Right renal cortex interstitium (tissue), 3 donors: ENCODE measurements at regions not wholly inside any gene's neighbourhood (a gene's known extent, or its start where the extent isn't known, plus 50 kb on each side); places are given as distances from the start of the nearest gene placed in this dataset.

Experiments
- DNase-seq, 3 donors: peaks; one replicate each; pipeline ENCODE4 v3.0.0-alpha.2; 2013; ENCODE audit warnings: low read depth in 3 of 3, low spot score in 2 of 3

DNA sequence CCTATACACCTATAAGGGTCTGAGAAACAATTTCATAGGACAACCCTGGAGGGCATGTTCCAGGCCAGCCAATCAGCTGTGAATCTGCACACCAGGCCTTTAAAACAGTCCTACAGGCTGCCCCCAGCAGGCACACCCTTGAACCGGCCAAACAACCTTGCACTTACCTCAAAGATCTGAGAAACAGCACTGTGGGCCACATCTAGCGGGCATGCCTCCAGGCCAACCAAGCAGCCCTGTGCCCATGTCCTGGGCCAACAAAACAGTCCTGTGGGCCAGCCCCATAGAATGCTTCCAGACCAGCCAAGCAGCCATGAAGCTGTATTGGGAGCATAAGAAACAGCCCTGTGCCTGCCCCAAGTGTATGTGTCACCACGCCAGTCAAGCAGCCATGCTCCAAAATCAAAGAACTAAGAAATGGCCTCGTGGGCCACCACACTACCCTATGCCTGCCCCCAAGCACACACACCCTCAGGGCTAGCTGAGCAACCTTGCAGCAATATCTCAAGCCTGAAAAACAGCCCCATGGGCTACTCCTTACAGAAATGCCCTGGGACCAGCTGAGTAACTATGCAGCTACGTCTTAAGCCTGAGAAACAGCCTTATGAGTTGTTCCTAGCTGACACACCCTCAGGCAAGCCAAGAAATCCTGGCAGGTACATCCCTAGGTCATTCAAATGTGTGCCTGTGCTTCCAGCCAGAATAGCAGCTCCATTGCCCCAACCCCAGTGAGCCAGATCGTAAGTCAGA, 2243.8 kb upstream of the C9orf72 start:
- DNase-seq = no peak

DNA sequence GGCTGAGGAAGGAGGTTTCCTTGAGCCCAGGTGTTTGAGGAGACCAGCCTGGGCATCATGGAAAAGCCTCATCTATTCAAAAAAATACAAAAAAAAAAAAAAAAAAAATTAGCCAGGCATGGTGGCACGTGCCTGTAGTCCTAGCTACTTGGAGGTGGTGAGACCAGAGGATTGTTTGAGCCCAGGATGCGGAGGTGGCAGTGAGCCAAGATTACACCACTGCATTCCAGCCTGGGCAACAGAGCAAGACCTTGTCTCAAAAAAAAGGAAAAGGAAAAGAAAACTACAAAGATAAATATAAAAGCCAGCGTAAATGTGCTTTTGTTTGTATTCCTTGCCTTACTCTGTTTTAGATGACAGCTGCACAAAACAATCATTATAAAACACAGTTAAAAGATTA, 2249.2 kb upstream of the C9orf72 start:
- DNase-seq = no peak

DNA sequence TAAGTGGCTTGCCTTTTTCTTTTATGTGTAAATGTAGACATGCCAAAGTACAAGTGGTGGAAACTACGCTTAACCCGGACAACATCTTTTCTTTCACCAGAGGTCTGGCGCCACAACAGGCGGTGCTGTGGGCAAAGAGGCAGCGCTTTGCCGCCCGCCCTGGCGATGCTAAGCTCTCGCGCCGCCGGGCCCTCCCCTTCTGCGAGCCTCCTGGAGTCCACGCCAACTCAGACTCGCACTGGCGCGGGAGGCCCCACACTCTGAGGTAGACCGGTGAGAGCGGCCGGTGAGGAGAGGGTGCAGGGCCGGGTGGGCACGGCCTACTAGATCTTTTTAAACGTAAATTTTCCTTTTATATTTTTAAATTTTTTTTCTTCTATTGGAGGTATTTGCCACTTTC, 2253.1 kb upstream of the C9orf72 start:
- DNase-seq = no peak

DNA sequence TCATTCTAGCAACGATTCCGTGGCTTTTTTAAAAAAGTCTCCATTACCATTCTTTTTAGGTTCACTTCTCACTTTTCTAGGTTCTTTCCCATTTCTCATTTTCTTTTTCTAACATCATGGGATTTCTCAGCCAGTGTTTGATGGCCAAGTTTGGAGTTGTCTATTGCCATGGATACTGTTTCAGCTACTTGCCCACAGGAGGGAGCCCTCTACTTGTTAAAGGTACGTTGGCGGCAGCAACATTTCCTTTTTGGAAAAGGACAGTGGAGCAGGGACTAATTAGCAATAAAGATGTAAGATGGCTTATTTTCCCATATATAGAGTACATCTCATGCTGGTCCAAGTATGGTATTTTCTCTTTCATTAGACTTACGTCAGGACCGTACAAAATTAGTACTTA, 2257.5 kb upstream of the C9orf72 start:
- DNase-seq = peak; percentile 14 to 36 (median 32)

DNA sequence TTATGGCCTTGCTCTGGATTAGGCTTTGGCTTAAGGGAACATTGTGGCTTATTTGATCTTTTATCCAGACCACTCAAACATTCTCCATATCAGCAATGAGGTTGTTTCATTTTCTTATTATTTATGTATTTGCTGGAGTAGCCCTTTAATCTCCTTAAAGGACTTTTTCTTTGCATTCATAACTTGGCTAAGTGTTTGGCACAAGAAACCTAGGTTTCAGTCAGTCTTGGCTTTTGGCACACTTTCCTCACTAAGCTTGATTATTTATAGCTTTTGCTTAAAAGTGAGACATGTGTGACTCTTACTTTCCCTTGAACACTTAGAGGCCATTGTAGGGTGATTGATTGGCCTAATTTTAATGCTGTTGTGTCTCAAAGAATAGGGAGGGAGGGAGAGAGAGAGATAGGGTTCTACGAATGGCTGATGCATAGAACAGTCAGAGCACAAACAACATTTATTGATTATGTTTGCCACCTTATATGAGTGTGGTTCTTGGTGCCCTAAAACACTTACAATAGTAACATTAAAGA, 2265.3 kb upstream of the C9orf72 start:
- no peak for DNase-seq

DNA sequence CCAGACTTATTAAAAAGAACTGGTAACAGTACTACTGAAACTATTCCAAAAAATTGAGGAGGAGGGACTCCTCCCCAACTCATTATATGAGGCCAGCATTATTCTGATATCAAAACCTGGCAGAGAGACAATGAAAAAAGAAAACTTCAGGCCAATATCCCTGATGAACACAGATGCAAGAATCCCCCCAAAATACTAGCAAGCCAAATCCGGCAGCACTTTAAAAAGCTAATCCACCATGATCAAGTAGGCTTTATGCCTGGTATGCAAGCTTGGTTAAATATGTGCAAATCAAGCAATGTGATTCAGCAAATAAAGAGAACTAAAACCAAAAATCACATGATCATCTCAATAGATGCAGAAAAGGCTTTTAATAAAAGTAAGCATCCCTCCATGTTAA, 2271.0 kb upstream of the C9orf72 start:
- DNase-seq = no peak

DNA sequence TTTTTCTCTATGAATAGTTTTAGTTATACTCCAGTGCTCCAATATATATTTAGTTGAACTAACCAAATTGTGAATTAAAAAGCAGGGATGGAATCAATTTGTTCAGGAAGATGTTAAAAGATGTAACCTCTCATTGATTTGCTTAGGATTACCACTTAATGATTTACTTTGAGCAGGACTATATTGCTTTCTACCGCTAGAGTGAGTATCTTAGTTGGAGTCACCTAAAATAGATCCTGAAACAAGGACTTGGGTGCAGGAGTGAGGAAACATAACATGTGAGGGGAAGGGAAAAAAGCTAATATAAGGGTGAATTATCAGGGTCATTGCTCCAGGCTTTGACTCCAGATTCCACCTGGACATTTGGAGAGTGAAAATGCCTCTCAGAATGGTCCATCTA, 2277.4 kb upstream of the C9orf72 start:
- DNase-seq = no peak

DNA sequence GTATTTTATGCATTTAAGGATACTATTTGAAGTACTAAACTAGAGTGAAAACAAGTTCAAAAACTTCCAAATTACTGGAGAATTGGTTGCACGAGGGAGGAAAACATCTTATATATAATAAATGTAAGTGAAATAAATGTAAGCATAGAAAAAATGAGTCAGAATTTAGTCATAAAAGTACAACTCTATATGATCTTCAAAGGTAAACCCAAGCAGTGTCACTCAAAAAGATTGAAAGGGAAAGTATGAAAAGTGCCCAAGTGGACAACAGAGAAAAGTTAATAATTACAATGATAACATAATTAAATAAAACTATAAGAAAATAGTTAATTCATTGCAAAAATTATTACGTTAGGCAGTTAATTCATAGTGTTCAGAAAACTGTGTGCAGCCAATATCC, 2288.5 kb upstream of the C9orf72 start:
- DNase-seq = no peak

DNA sequence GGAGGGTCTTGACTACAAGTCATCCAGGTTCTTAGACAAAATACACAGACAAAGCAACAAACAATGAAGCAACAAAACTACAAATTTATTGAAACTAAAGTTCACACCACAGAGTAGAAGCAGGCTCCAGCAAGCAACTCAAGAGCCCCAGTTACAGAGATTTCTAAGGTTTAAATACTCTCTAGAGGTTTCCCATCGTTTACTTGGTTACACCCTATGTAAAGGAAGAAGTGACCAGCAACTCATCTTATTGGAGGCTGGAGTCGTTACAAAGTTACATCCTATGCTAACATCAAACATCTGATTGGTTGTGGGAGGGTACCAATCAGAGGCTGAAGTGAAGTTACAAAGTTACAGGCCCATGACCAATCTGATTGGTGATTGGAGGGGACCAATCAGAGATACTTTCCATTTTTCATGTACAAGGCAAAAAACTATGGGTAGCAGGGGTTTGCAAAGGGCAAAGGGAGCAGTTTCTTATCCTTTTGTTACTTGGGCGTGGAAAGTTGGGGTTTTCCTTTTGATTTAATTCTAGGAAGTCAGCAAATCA, 2292.6 kb upstream of the C9orf72 start:
- DNase-seq = no peak

DNA sequence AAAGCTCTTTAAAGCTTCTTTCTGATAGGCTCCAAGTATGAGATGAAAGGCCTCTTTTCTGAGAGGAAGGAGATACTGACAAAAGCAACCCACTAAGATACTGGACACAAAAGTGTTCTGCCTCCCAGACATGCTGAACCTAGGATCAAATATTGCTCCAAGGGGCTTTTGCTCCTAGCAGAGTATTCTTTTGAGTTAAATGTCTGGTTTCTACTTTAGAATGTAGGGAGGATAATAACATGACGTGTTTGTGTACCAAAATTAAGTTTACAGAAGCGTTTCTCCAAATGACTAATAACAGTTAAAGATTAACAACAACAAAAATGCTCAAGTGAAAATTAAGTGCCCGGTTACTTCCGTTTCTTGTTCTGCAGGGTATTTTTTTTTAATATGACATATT, 2293.3 kb upstream of the C9orf72 start:
- no peak for DNase-seq

DNA sequence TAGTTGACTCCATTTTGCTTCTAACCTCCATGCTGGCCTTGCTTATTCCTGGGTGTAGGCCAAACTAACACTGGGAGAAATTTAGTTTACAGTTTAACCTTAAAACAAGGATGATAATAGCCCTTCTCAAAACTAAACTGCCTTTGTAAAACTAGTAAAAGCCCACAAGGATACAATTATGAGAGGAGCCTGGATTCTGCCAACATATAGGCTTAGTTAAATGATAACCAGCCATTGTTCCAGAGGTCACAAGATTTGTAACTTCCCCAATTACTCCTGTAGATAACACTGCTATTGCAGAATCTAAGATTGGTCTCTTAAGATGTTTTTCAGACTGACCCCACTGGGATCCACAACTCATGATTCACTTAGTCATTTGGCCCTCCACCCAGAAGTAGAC, 2300.3 kb upstream of the C9orf72 start:
- DNase-seq = no peak

DNA sequence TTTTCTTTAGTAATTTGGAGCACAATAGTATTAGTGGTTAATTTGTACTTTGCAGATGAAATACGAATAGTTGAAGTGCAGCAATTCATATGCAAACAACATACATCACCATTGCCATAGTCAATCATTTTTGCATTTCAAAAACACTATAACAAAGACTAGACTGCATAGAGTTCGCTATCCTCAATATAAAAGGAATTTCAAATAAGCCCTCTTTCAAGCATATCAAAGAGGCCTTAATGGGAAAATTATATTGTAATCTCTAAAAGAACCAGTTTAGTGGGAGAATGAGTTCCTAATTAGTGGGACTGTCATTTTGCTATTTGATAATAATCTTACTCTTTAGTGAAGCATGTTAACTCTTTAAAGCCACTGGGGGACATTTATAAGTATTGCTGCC, 2302.3 kb upstream of the C9orf72 start:
- DNase-seq = no peak

DNA sequence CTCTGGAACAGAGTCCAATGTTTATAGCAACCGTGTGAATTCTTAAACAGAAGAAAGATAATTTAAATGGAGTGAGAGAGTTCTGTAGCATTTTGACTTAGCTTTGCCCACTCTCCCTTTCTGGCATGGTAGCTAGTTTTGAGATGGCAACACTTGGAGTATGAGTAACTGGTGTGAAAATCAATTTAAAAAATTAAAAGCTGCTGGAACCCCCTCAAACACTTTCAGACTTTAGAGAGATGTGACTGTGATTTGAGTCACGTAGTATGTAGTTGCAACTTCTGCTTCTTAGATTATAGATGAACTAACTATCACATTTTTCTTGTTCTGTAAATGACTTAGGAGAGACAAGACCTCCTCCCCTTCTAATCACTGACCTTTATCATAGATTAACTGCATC, 2309.5 kb upstream of the C9orf72 start:
- DNase-seq = no peak

DNA sequence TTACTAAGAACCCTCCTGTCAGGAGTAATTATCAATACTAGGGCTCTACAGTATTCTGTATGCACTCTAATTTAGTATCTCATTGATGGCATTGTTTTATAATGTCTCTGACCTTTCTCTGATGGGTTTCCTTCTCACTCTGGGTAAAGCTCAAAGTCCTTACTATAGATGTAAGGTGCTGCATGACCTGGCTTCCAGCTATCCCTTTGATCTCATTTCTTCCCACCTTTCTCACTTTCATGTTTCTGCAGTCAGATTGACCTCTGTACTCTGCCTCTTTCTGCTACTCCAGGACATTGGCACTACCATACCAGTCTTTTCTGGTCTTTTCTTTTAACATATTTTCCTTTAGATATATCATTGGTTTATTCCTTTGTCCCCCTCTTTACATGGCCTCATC, 2332.8 kb upstream of the C9orf72 start:
- no peak for DNase-seq

DNA sequence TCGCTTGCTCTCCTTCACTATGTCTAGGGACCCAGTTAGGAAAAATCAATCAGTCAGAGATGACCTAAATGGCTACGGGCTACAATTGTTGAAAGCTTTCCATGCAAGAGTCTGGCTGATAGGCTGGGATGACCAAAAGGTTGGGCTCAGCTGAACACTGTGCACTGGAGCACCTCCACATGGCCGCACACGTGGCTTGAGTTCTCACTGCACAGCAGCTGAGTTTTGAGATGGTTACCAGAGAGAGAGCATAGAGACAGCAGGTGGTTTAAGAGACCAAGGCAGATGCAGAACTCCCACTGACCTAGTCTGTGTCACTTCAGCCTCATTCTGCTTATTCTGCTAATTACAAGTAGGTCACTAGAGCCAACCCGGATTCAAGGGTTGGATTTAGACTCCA, 2354.8 kb upstream of the C9orf72 start:
- no peak for DNase-seq

DNA sequence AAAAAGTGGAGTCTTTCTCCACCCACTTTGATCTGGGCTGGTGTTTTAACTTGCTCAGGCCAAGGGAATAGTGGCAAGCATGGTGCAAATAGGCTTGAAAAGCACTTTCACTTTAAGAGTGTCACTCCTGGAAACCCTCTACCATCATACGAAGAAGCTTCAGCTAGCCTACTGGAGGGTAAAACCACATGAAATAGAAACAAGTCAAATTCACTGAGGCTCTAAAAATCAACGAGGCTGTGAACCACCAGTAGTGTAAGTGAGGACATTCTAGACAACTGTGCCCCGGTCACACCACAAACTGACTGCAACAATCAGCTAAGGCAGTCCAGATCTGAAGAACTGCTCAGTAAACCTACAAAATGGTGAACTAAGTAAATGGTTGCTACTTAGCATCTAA, 2366.3 kb upstream of the C9orf72 start:
- DNase-seq = no peak

DNA sequence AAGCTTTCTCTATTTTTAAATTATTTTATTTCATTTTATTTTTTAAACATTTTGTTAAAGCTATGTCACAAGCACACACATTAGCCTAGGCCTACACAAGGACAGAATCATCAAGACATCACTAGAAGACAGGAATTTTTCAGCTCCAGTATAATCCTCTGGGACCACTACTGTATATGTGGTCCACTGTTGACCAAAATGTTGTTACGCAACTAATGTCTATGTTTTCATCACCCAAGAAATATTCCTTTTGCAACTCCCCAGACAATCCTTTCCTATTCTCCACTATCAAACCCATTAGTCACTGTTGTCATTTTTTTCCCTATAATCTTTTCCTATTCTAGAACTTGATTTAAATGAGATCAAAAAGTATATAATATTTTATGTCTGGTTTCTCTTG, 2371.7 kb upstream of the C9orf72 start:
- no peak for DNase-seq

DNA sequence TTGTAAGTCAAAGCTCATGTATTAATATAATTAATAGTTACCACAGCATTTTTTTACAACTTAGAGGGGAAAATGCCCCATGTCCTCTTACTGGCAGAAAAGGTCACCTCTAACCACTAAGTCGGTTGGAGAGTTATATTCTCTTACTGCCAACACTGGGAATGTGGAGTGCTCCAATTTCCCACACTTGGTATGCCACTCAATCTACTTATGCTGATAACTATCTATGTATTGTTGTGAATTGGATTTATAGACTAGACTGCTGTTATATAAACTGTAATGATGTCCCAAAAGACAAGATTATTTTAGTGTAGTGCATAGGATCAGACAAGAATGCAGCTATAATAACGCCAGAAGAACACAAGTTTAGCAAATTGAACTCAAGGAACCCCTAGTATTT, 2385.2 kb upstream of the C9orf72 start:
- no peak for DNase-seq

DNA sequence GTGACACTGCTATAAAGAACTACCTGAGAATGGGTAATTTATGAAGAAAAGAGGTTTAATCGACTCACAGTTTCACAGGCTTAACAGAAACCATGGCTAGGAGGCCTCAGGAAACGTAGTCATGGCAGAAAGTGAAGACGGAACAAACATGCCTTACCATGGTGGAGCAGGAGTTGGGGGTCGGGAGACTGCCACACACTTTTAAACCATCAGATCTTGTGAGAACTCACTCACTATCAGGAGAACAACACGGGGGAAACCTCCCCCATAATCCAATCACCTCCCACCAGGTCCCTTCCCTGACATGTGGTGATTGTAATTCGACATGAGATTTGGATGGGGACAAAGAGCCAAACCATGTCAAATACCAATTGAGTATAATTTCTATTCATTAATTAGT, 2392.6 kb upstream of the C9orf72 start:
- DNase-seq = no peak

DNA sequence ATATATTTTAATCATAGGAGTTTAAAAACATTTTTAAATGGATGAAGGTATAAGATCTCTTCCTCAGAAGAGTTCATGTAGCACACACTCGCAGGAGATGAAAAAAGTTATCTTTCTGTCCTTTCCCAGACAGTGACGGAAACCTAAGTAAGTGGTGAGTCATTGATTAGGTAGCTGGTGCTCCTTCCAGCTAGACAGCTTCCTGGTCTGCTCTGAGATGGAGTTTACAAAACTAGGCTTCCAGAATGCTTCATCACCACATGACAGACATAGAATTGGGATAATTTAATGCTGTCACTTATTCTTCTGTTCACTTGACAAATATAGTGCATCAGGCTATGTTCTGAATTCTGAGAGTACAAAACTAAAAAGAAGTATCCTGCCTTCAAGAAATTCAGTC, 2393.0 kb upstream of the C9orf72 start:
- no peak for DNase-seq

DNA sequence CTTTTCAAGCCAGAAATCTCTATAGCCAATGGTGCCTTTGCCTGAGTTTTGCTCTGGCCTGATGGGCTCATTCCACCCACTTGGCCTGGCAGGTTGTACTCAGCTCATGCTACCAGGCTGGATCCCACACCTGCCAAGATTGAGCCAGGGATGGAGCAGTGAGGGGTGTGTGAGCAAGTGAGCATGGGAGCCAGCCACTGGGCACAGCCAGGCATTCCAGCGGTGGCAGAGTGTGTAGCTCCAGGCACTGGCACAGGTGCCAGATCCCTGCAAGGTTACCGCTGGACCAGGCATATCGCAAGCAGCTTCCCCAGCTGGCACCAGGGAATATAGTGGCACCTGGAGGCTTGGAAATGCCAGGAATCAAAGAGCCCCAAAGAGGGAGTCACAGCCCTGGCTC, 2395.6 kb upstream of the C9orf72 start:
- no peak for DNase-seq

DNA sequence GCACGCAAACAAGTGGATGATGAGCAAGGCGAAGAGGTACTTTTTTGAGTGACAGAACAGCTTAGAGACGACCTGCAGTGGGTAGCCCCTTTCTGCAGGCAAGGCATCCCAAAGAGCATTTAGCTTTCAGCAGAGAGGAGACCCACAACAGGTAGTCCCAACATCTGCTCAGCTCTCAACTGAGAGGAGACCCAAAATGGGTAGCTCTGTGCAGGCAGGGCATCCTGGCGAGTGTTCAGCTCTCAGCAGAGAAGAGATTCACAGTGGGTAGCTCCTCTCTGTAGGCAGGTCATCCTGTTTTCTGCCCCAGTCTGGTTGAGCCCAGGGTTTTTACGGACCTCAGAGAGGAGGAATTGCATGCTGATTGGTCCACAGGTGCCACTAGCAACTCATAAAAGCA, 2396.1 kb upstream of the C9orf72 start:
- no peak for DNase-seq
